A204.1 (cell line): ENCODE measurements at regions not wholly inside any gene's neighbourhood (a gene's known extent, or its start where the extent isn't known, plus 50 kb on each side); places are given as distances from the start of the nearest gene placed in this dataset.
A peak's percentile ranks its signal among the peaks of the same experiment; 100 is the strongest.

ENCODE experiments used
- FAIRE-seq: peaks from 2 replicates; lab custom pipeline; 2012; peaks lifted over from hg19 to GRCh38; lab: Jason Lieb, UNC

DNA sequence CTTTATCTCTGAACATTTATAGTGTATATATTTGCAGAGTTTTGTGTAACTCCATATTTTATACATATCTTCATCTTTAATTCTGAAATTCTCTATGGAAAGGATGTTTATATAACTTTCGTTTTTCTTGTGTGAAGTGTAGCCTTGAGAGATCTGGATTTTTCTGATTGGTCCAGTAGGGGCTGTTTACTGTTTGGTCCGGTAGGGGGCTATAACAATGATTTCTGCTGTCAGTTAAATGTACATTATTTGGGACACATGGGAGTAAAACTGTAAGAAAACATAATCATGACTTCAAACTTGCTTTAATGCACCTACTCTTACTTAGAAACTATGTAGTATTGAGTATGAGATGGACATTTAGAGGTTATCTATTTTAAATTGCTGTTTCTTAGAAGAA lies 527.1 kb upstream of the ARRDC3 start:
- FAIRE-seq = no peak

- no peak for FAIRE-seq
Measured at GRCh38 chr5:91906494-91906893, 523.4 kb upstream of the ARRDC3 start.

DNA sequence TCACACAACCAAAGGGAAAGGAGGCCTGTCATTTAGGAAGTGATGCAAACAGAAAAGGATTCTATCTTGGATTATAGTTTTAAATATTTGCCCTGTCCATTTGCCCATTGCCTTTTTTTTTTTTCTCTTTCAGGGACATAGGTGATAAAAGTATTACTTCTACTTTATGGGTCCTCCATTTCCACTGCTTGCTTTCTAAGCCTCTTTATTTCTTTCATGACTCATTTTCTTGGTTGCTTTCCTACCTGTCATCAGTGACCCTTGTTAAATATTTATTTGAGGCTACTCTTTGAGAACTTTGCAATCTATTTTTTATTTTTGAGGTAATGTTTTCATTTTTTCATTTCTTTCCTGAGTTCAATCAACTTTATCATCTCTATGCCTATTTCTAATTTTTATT lies 522.9 kb upstream of the ARRDC3 start:
- FAIRE-seq = no peak

DNA sequence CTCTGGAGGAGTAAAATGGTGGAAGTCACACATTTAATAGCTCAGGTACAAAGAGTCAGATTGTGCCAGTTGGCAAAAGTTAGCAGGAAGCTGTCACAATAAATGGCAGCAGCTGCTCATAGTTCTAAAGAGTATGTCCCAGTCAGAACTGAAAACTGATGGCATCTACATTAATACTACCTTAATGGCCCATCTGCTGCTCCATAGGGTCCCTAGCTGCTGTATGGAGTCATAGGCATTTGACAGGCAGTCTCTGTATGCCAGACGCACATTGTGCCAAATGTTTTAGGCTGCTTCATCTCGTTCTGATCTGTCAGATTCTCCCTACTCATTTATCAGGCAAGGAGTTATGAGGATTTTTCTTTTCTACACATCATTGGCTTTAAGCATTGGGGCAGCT lies 515.8 kb upstream of the ARRDC3 start:
- no peak for FAIRE-seq

- FAIRE-seq = no peak
Measured at GRCh38 chr5:91898019-91898418, 514.9 kb upstream of the ARRDC3 start.

GRCh38 chr5:91888810-91889209 lies 505.7 kb upstream of the ARRDC3 start:
- no peak for FAIRE-seq

DNA sequence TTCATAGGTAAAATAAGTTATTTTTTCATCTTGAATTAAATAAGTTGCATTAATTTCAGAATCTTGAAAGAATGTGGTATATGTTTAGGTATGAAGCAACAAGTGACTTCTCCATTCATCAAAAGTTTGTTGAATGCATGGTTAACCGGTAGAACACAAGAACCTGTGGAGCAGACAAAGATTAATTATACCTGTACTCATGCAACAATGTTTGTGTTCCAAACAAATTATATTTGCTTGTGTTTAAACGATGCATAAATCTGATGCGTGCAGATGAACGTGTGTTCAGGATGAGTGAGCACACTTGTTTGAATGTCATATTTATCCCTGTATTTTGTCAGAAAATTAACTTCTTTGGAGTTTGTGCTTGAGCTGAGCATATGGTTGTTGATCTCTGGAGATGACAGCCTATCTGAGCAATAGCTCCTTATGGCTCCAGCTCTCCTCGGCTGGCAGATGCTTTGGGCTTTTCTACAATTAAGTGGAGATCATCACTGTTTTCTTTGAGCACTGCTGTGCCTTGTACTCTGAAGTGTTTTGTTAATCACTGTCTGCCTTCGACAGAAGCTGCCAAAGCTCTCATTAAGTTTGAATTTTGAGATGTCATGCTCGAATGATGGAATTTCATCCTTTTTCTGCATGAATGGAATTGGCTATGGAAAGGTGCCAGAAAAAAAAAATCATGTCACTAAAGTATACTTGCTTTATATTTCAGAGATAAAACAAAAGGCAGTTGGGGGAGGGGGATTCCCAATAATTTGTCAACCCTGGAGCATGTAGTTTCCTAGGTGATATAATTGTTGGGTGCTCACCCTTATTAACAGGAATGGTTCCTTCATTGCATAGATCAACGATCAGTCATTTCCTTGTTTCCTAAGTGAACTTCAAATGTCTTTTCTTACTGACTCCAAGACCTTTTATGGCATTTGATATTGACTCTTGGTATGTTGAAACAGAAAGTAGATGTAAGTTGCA lies 502.5 kb upstream of the ARRDC3 start:
- no peak for FAIRE-seq

DNA sequence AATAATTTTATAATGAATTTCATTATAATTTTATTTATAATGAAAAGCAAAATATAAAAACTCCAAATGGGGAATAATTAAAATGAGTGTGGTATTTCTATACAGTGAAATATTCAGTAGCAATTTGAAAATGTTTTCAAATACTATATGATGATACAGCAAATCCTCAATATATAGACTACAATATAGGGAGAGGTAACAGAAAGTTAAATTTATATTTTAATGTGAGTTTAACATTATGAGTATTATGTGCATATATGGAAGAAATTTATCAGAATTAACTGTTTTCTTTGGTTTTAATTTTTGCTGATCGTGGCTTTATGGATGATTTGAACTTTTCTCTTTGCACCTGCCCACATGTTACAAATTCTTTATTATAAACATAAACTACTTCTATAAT lies 500.9 kb upstream of the ARRDC3 start:
- no peak for FAIRE-seq

- FAIRE-seq = no peak
Measured at GRCh38 chr5:91875196-91875779, 492.2 kb upstream of the ARRDC3 start.

- FAIRE-seq = no peak
Measured at GRCh38 chr5:91867799-91868198, 484.7 kb upstream of the ARRDC3 start.

DNA sequence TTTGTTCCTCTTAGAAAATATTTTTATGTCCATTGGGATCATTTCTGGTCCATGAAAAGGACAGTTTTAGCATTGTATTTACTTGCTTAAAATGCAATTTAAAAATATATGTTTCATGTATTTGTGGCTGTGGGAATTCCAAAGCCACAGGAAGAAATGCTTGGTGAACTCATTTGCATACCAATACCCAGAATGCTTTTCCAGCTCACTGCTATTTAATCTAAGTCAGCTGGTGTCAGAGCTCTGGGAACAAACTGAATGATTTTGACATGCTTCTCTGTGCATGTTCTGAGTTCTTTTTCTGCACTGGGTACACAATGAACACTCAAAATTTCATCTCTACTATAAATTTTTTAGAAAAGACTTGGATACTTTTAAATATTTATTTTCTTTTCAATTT lies 482.8 kb upstream of the ARRDC3 start:
- peak; percentile 80 for FAIRE-seq

GRCh38 chr5:91864962-91865361 lies 481.8 kb upstream of the ARRDC3 start:
- FAIRE-seq = peak; percentile 99

- no peak for FAIRE-seq
Measured at GRCh38 chr5:91851670-91852069, 468.6 kb upstream of the ARRDC3 start.

DNA sequence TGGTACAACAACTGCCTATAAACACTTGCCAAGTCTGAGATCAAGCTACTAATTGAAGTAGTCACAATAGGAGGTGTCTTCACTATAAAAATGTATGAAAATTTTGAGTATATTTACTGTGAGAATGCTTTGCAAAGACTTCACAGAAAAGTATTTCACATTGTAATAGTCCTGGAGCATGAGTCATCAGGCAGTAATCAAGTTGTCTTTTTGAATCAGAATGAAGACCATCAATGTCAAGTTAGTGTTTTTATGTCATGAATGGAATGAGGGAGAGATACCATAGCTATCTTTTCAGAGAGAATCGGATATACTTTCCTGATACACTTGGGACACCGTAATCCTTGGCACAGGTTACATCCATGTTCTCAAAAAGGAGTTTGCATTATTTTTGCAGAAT lies 466.9 kb upstream of the ARRDC3 start:
- no peak for FAIRE-seq

DNA sequence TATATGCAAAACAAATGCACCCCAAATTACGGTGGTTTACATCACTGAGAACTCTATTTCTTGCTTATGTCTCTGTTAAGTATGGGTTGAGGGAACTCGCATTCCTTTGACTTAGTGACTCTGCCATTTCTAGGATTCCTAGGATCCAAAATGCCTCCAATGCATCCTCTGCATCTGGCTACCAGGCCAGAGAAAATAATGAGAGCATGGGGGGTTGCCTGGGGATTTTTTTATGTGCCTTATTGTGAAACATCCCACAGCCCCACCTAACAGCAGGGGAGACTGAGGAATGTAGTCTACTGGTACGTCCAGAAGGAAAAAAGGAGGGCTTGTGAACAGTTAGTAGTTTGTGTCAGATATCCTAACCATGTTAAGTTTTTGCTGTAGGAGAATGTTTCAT lies 466.0 kb upstream of the ARRDC3 start:
- no peak for FAIRE-seq

DNA sequence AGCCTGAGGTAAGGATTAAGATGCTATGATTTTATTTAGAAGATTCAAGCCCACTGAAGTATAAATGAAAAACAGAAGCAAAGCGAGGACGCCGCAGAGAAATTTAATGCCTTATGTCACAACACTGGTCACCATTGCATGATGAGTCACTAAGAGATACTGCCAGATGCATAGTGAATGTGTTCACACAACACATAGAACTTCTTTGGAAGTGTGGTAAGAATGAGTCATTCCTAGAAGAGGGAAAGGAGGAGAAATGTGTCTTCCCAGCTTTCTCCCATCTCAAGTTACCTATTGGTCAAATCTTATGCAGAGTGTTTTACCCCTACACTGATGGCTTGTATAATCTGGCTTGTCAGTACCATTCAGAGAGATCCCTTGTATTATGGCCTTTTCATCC lies 465.3 kb upstream of the ARRDC3 start:
- FAIRE-seq = no peak

DNA sequence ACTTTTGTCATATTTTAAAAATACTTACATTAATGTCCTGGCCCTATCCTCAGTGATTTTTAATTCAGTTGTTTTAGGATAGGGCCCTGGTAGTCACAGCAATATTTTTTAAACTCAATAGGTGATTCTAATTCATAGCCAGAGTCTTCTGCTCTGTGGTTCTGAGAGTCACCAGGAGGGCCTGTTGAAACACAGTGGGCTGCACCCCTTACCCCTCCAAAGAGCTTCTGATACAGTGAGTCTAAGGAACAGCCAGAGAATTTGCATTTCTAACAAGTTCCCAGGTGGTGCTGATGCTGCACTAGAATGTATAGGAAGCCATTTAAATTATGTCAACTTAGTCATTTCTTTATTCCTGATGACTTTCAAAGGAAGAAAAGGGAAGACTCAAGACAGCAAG lies 458.3 kb upstream of the ARRDC3 start:
- no peak for FAIRE-seq

DNA sequence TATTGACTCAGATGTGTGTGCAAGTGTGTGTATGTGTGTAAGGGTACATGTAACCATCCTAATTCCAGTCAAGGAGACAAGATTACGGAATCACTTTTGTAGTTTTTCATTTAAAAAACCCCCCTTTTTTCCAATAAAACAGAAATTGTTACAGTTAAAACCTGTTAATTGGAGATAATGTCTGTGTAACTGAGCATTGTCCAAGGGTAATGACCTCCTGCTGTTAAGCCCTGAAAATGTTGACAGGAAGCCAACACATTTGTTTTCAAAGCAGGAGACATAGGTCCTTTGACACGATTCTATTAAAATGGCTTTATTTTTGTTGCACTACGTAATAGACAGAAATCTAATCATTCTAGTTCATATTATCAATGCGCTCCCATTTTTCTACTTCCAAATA lies 457.3 kb upstream of the ARRDC3 start:
- no peak for FAIRE-seq

DNA sequence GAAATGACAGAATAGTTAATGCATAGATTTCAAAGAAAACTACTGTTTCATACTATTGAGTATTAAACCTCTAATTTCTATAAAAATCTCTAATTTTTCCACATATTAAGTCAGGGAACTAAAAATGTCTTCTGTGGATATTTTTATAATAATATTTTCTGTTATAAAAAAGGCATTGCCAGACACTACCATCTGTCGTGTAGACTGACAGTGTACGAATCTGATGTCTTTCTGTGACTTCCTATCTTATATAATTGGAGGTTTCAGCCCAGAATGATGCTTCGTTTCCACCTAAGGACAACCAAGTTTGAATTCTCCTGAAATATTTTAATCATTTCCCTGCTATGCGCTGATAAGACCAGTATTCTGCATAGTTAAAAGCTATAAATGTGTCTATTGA lies 456.6 kb upstream of the ARRDC3 start:
- FAIRE-seq = peak; percentile 11

DNA sequence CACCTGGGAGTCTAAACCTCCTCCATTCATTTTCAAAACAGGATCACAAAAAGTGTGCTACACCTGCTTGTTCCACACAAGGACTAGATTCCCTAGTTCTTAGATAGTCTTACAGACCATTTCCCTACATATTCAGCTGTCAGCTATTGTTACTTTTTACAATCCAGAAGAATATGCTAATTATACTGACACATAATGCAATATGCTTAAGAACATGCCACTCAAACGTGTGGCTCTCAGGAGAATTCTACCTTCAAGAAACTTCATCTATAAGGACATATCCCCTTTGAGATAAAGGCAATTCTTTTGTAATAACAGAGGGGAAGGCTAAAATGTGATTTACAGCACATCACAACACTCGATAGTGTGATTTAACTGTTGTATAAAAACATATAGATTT lies 456.1 kb upstream of the ARRDC3 start:
- no peak for FAIRE-seq

GRCh38 chr5:91830361-91830953 lies 447.3 kb upstream of the ARRDC3 start:
- FAIRE-seq = no peak

- FAIRE-seq = no peak
Measured at GRCh38 chr5:91825618-91826017, 442.5 kb upstream of the ARRDC3 start.

GRCh38 chr5:91824406-91824805 lies 441.3 kb upstream of the ARRDC3 start:
- FAIRE-seq = no peak

GRCh38 chr5:91820874-91821273 lies 437.8 kb upstream of the ARRDC3 start:
- FAIRE-seq = no peak
